Adrenal gland (tissue), 9 donors: ENCODE measurements at regions not wholly inside any gene's neighbourhood (a gene's known extent, or its start where the extent isn't known, plus 50 kb on each side); places are given as distances from the start of the nearest gene placed in this dataset.
"Not testable (repeated sequence)": the region's sequence is repeated elsewhere in the genome, so short reads cannot be mapped to it uniquely, and the experiment has no call there.

Experiments used
- DNase-seq, 7 donors: peaks; one replicate each; pipeline ENCODE4 v3.0.0-alpha.2; 2019 to 2020
- H3K27ac ChIP-seq, 5 donors: fragments of 200-600 bp; sonication (generic) in 4 of 5; 1 replicate in 3 of 5; 2 replicates in 2 of 5; pipeline versions ENCODE4 v1.5.1 to v1.8.0; 2016 to 2020; ENCODE audit warnings: mild to moderate bottlenecking in 1 of 5
- H3K27me3 ChIP-seq: fragments of 200-600 bp; 2 replicates; pipeline ENCODE4 v1.8.0; 2021
- H3K36me3 ChIP-seq, 2 donors: fragments of 200-600 bp; replicated peaks in 1 of 2; 1 replicate in 1 of 2; 2 replicates in 1 of 2; pipeline versions ENCODE4 v1.5.1 to v1.8.0; 2018 to 2022
- H3K4me1 ChIP-seq, 2 donors: fragments of 200-600 bp; replicated peaks in 1 of 2; 1 replicate in 1 of 2; 2 replicates in 1 of 2; pipeline versions ENCODE4 v1.5.1 to v1.8.0; 2018 to 2021
- H3K4me3 ChIP-seq, 4 donors: fragments of 200-600 bp; sonication (generic) in 3 of 4; one replicate each; pipeline ENCODE4 v1.5.1; 2016 to 2018
- H3K9me3 ChIP-seq, 3 donors: fragments of 200-600 bp; sonication (generic) in 1 of 3; replicated peaks in 1 of 3; 1 replicate in 2 of 3; 2 replicates in 1 of 3; pipeline versions ENCODE4 v1.5.1 to v1.8.0; 2016 to 2021
- CTCF ChIP-seq, 6 experiments: fragments of 450-650 bp in 4 of 6; fragments of 200-600 bp in 2 of 6; sonication (generic) in 1 of 6; IDR thresholded peaks; 1 replicate in 5 of 6; 2 replicates in 1 of 6; pipeline versions ENCODE4 v1.5.1 to v1.8.0; 2016 to 2021; ENCODE audit warnings: antibody characterized with exemption in 6 of 6, mild to moderate bottlenecking in 2 of 6, moderate library complexity in 1 of 6
- POLR2A ChIP-seq, 2 donors: fragments of 450-650 bp; IDR thresholded peaks; one replicate each; pipeline ENCODE4 v1.6.1; 2017; ENCODE audit warnings: antibody characterized with exemption in 2 of 2, mild to moderate bottlenecking in 2 of 2, moderate library complexity in 1 of 2
- WGBS, 4 donors: extraction: QIAGEN DNeasy Blood & Tissue Kit in 2 of 4; methylation state at CpG; one replicate each; pipeline versions ENCODE4 v1.1.5 to v1.1.7; 2013 to 2017; 5-methylcytosine and 5-hydroxymethylcytosine counted together
- intact Hi-C, 2 donors: fragments of 100-400 bp; cut with DNase I; formaldehyde crosslinking; loops; one replicate each; pipeline versions ENCODE4 v1.14.1 to v1.15.0; 2022 to 2023
- donor health status: healthy with polysubstance abuse.
- donor health status: Bipolar disorder and iron deficiency.
- donor health status: DM: yes; HTN: yes; CAD: no.
- donor health status: DM: no; HTN: no; CAD: no.
- donor health status: DM: no; HTN: no; CAD: no.

- no peak overlapping the region for H3K4me3 ChIP-seq
- no peak for DNase-seq
- no peak overlapping the region for H3K27ac ChIP-seq
- intact Hi-C loops: no loop called here
- H3K36me3 ChIP-seq: no peaks in the 10 kb centered on the region
- 78 to 85% (median 84%) methylated on average over 3 of the region's 3 CpGs for WGBS, 4 donors
- H3K27me3 ChIP-seq: no peaks in the 10 kb centered on the region
- no peak for TF ChIP-seq POLR2A (IDR thresholded peaks at IDR 0.05)
- H3K9me3 ChIP-seq: no peaks in the 10 kb centered on the region
- no peaks in the 10 kb centered on the region for H3K4me1 ChIP-seq
Observed at GRCh38 chrX:3520458-3520857, 174.0 kb upstream of the MXRA5 start.

- H3K9me3 ChIP-seq, H3K4me3 ChIP-seq, H3K4me1 ChIP-seq, H3K27me3 ChIP-seq, intact Hi-C loops, H3K36me3 ChIP-seq: not testable (repeated sequence)
- peak overlapping the region in 1 of 5 donors; percentile 78 for H3K27ac ChIP-seq
- DNase-seq: peak in 6 of 7 donors; percentile 11 to 44 (median 30)
- 65 to 76% (median 71%) methylated on average over 3 to 8 of the region's 8 CpGs for WGBS, 4 donors
Observed at GRCh38 chrX:3519384-3519783, 172.9 kb upstream of the MXRA5 start.

GRCh38 chrX:3518870-3519269 lies 172.4 kb upstream of the MXRA5 start:
- peak in 1 of 2 donors; percentile 30 for TF ChIP-seq POLR2A (IDR thresholded peaks at IDR 0.05)
- no peak for TF ChIP-seq CTCF (IDR thresholded peaks at IDR 0.05)
- Histone ChIP-seq H3K4me3 (no peak overlapping the region), H3K4me1 (no peaks in the 10 kb centered on the region), H3K27me3 (no peaks in the 10 kb centered on the region), H3K36me3 (no peaks in the 10 kb centered on the region), H3K9me3 (no peaks in the 10 kb centered on the region), H3K27ac (peak overlapping the region in 2 of 5 donors; percentile 68 to 78)
- intact Hi-C loops: no loop called here
- 40 to 55% (median 50%) methylated on average over 5 to 10 of the region's 10 CpGs for WGBS, 4 donors
- peak; percentile 69 to 93 (median 85) for DNase-seq

- intact Hi-C loops: no loop called here
- Histone ChIP-seq H3K9me3 (no peaks in the 10 kb centered on the region), H3K36me3 (no peaks in the 10 kb centered on the region), H3K27me3 (no peaks in the 10 kb centered on the region), H3K27ac (no peak overlapping the region), H3K4me3 (no peak overlapping the region), H3K4me1 (no peaks in the 10 kb centered on the region)
- TF ChIP-seq POLR2A (IDR thresholded peaks at IDR 0.05) (no peak), CTCF (IDR thresholded peaks at IDR 0.05) (no peak)
- no peak for DNase-seq
- 77 to 87% (median 78%) methylated on average over 5 to 6 of the region's 6 CpGs for WGBS, 4 donors
Observed at GRCh38 chrX:3516051-3516541, 169.6 kb upstream of the MXRA5 start.

- Histone ChIP-seq H3K27me3 (no peaks in the 10 kb centered on the region), H3K36me3 (no peaks in the 10 kb centered on the region), H3K9me3 (no peaks in the 10 kb centered on the region), H3K4me1 (no peaks in the 10 kb centered on the region), H3K4me3 (no peak overlapping the region), H3K27ac (no peak overlapping the region)
- TF ChIP-seq CTCF (IDR thresholded peaks at IDR 0.05) (no peak), POLR2A (IDR thresholded peaks at IDR 0.05) (no peak)
- WGBS, 4 donors: 62 to 79% (median 73%) methylated on average over 3 of the region's 3 CpGs
- intact Hi-C loops: no loop called here
- DNase-seq: no peak
Observed at GRCh38 chrX:3514996-3515395, 168.5 kb upstream of the MXRA5 start.

- H3K27ac ChIP-seq, H3K36me3 ChIP-seq, H3K4me1 ChIP-seq, H3K4me3 ChIP-seq, H3K27me3 ChIP-seq, DNase-seq, H3K9me3 ChIP-seq, intact Hi-C loops: not testable (repeated sequence)
- 33 to 52% (median 43%) methylated on average over 1 to 10 of the region's 10 CpGs for WGBS, 4 donors
Observed at GRCh38 chrX:3512150-3512549, 165.7 kb upstream of the MXRA5 start.
